B cell (primary cell): ENCODE measurements at regions not wholly inside any gene's neighbourhood (a gene's known extent, or its start where the extent isn't known, plus 50 kb on each side); places are given as distances from the start of the nearest gene placed in this dataset.

ENCODE experiments used
- ATAC-seq: fragments of 200-7000 bp; cut with Tn5 transposase; one replicate; pipeline ENCODE4 v1.10.0; 2021; ENCODE audit warnings: low read depth, mild to moderate bottlenecking, moderate number of reproducible peaks, moderate library complexity
- CTCF ChIA-PET: fragments of 350-600 bp; sonication (Branson Sonifier 250); formaldehyde crosslinking; loops from one replicate; lab custom pipeline; 2021; ENCODE audit warnings: antibody characterized with exemption, inconsistent platforms; lab: Charles Lee
- POLR2A ChIA-PET: fragments of 350-600 bp; sonication (Branson Sonifier 250); formaldehyde crosslinking; loops from one replicate; lab custom pipeline; 2021; ENCODE audit warnings: antibody characterized with exemption; lab: Charles Lee
- DNase-seq: peaks from one replicate; pipeline ENCODE4 v3.0.0; 2013
- H2AFZ ChIP-seq: 2 replicates; pipeline ENCODE4 v1.6.1; 2012; ENCODE audit warnings: mild to moderate bottlenecking, low read depth, low read length; ENCODE audit not compliant: insufficient read depth, poor library complexity, severe bottlenecking
- H3K27ac ChIP-seq, 2 donors: 1 replicate in 1 of 2; 2 replicates in 1 of 2; pipeline ENCODE4 v1.5.1; 2012 to 2013; ENCODE audit warnings: low read length in 2 of 2, mild to moderate bottlenecking in 2 of 2, moderate library complexity in 1 of 2
- H3K27me3 ChIP-seq, 4 experiments: fragments of 200-600 bp in 1 of 4; sonication (generic) in 1 of 4; replicated peaks in 1 of 4; 1 replicate in 2 of 4; 2 replicates in 2 of 4; pipeline versions ENCODE4 v1.6.1 to v1.7.0; 2013 to 2016; ENCODE audit warnings: low read length in 3 of 4, mild to moderate bottlenecking in 2 of 4, mixed read lengths in 1 of 4, moderate library complexity in 1 of 4; ENCODE audit not compliant: insufficient read depth in 4 of 4, control insufficient read depth in 3 of 4; ENCODE audit errors: control extremely low read depth in 1 of 4
- H3K36me3 ChIP-seq, 2 experiments: replicated peaks in 1 of 2; 1 replicate in 1 of 2; 2 replicates in 1 of 2; pipeline versions ENCODE4 v1.6.1 to v1.7.1; 2013; ENCODE audit warnings: low read length in 1 of 2; ENCODE audit not compliant: insufficient read depth in 2 of 2, control insufficient read depth in 1 of 2; ENCODE audit errors: control extremely low read depth in 1 of 2, extremely low read depth in 1 of 2
- H3K4me1 ChIP-seq, 2 donors: fragments of 200-600 bp in 1 of 2; sonication (generic) in 1 of 2; 1 replicate in 1 of 2; 2 replicates in 1 of 2; pipeline versions ENCODE4 v1.5.1 to v1.6.1; 2013 to 2017; ENCODE audit warnings: low read length in 2 of 2; ENCODE audit not compliant: control insufficient read depth in 2 of 2, insufficient read depth in 2 of 2
- H3K4me2 ChIP-seq: replicated peaks from 2 replicates; pipeline ENCODE3; 2012; ENCODE audit warnings: mild to moderate bottlenecking, low read depth, low read length; ENCODE audit not compliant: poor library complexity, severe bottlenecking
- H3K4me3 ChIP-seq, 5 experiments: fragments of 200-600 bp in 1 of 5; sonication (generic) in 1 of 5; 1 replicate in 3 of 5; 2 replicates in 2 of 5; pipeline versions ENCODE4 v1.5.1 to v1.7.0; 2011 to 2016; ENCODE audit warnings: low read length in 4 of 5, mild to moderate bottlenecking in 4 of 5, low read depth in 2 of 5, control low read depth in 1 of 5, moderate library complexity in 1 of 5; ENCODE audit not compliant: insufficient read depth in 1 of 5; ENCODE audit errors: control extremely low read depth in 1 of 5, extremely low read depth in 1 of 5
- H3K79me2 ChIP-seq: fragments of 200-600 bp; sonication (generic); one replicate; pipeline ENCODE4 v1.6.0; 2016; ENCODE audit warnings: low read length; ENCODE audit not compliant: control insufficient read depth, insufficient read depth
- H3K9ac ChIP-seq: fragments of 200-600 bp; sonication (generic); 2 replicates; pipeline ENCODE4 v1.6.1; 2017; ENCODE audit warnings: mild to moderate bottlenecking, low read length, moderate library complexity
- H3K9me3 ChIP-seq, 3 donors: one replicate each; pipeline versions ENCODE4 v1.6.1 to v1.7.1; 2013; ENCODE audit warnings: low read length in 2 of 3; ENCODE audit not compliant: control insufficient read depth in 2 of 3, insufficient read depth in 1 of 3; ENCODE audit errors: control extremely low read depth in 1 of 3
- H4K20me1 ChIP-seq: 2 replicates; pipeline ENCODE4 v1.6.0; 2012; ENCODE audit warnings: mild to moderate bottlenecking, low read length; ENCODE audit not compliant: insufficient read depth, control insufficient read depth, poor library complexity, severe bottlenecking
- H3K27ac Mint-ChIP-seq: one replicate; pipeline ENCODE4 v1.8.0; 2021; ENCODE audit warnings: mixed read lengths
- H3K27me3 Mint-ChIP-seq: one replicate; pipeline ENCODE4 v1.8.0; 2021; ENCODE audit warnings: mixed read lengths
- H3K4me1 Mint-ChIP-seq: one replicate; pipeline ENCODE4 v1.8.0; 2021; ENCODE audit warnings: mixed read lengths
- H3K4me3 Mint-ChIP-seq: one replicate; pipeline ENCODE4 v1.8.0; 2021; ENCODE audit warnings: mixed read lengths
- H3K9me3 Mint-ChIP-seq: one replicate; pipeline ENCODE4 v1.8.0; 2022; ENCODE audit warnings: mixed read lengths; ENCODE audit not compliant: insufficient read depth
- EZH2 ChIP-seq: IDR thresholded peaks from 2 replicates; pipeline ENCODE4 v1.6.1; 2012; ENCODE audit warnings: borderline replicate concordance, low read depth, mild to moderate bottlenecking, moderate library complexity, low read length; ENCODE audit not compliant: insufficient read depth, poor library complexity, severe bottlenecking
- WGBS: methylation state at CpG from one replicate; pipeline ENCODE4 v1.1.5; 2013; ENCODE audit warnings: missing lambda C conversion rate; ENCODE audit not compliant: insufficient coverage; 5-methylcytosine and 5-hydroxymethylcytosine counted together
- intact Hi-C: fragments of 100-400 bp; cut with micrococcal nuclease; formaldehyde crosslinking; loops from one replicate; pipeline ENCODE4 v1.10.0; 2022
- TF ChIP-seq, protein P1 (sequence below): fragments of 200-600 bp; IDR thresholded peaks from one replicate; pipeline ENCODE4 v1.8.0; 2022; ENCODE audit warnings: antibody characterized with exemption, mild to moderate bottlenecking

DNA sequence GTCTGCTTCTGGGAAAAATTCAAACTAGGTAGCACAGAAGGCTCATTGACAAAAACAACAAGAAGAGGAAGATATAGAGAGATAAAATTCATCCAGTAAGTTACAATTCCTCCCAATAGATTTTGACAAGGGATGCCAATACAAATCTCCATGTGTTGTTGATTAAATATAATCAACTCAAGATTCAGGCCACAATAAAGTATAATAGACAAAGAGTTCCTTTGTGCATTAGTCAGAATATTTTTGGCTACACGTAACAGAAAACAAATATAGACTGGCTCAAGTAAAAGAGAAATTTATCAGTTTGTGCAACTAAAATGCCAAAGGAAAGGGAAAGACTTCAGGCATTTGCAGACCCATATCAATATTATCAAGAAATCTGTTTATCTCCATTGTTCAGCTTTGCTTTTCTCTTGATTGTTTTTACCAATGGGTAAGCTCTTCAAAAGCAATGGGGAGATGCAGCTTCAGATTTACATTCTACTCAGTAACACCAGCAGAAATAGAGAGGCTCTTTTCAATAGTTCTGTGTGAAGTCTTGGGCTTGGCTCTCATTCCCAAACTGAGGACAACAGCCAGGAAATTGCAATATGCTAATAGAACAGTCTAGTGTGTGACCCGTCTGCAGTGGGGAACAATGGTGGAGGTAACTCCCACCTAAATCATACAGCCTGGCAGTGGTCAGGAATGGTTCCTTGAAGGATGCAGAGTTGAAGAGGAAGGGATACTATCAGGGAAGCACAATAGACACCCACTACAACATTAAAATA is 77.6 kb upstream of the PROK2 start:
- no peak overlapping the region for H3K27ac Mint-ChIP-seq

DNA sequence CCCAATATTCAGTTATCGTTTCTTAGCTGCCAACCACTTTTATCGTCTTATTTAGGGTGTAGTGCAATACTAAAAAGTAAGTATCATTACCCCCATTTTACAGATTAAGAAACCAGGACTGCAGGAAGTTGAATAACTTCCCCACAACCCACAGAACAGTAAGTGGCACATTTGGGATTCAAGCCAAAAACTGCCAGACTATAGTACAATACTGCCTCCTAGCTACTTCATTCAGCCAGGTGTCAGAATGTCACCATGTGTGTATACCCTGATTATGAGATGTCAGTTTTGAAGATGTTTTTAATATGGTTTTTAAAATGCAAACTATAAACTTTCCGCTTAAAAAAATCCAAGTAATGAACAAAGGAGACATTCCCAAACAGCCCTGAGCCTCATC is 74.2 kb upstream of the PROK2 start:
- Histone ChIP-seq H4K20me1 (no peaks in the 10 kb centered on the region), H3K4me3 (no peak overlapping the region), H3K27ac (no peak overlapping the region), H3K4me1 (no peaks in the 10 kb centered on the region), H2AFZ (no peak overlapping the region), H3K27me3 (peaks cover 0 to 48% (median 19%) of the 10 kb centered on the region in 4 experiments), H3K4me2 (no peak overlapping the region), H3K79me2 (no peaks in the 10 kb centered on the region), H3K9ac (no peak overlapping the region), H3K9me3 (peaks cover 0 to 16% (median 13%) of the 10 kb centered on the region in 3 donors), H3K36me3 (no peaks in the 10 kb centered on the region)
- no peak for TF ChIP-seq EZH2
- TF ChIP-seq, protein P1, sequence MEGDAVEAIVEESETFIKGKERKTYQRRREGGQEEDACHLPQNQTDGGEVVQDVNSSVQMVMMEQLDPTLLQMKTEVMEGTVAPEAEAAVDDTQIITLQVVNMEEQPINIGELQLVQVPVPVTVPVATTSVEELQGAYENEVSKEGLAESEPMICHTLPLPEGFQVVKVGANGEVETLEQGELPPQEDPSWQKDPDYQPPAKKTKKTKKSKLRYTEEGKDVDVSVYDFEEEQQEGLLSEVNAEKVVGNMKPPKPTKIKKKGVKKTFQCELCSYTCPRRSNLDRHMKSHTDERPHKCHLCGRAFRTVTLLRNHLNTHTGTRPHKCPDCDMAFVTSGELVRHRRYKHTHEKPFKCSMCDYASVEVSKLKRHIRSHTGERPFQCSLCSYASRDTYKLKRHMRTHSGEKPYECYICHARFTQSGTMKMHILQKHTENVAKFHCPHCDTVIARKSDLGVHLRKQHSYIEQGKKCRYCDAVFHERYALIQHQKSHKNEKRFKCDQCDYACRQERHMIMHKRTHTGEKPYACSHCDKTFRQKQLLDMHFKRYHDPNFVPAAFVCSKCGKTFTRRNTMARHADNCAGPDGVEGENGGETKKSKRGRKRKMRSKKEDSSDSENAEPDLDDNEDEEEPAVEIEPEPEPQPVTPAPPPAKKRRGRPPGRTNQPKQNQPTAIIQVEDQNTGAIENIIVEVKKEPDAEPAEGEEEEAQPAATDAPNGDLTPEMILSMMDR = no peak
- no peak for ATAC-seq
- Mint-ChIP-seq H3K9me3 (no peaks in the 10 kb centered on the region), H3K27ac (no peak overlapping the region), H3K27me3 (peaks cover 59% of the 10 kb centered on the region), H3K4me3 (no peak overlapping the region), H3K4me1 (no peaks in the 10 kb centered on the region)
- no peak for DNase-seq
- intact Hi-C loops = no loop called here
- POLR2A ChIA-PET = no interaction called here
- no CpG with 5 or more reads among the region's 3 CpGs for WGBS
- CTCF ChIA-PET = interaction anchor here (0.5 to 0.9 kb wide), 2 partner anchors 14 to 1309 kb away, joined by 3 read pairs; no protein-coding TSS in a partner anchor

More for the DNA sequence above, 77.6 kb upstream of the PROK2 start:
- Histone ChIP-seq H3K4me2 (no peak overlapping the region), H3K27ac (no peak overlapping the region), H2AFZ (no peak overlapping the region), H3K27me3 (peaks cover 0 to 48% (median 25%) of the 10 kb centered on the region in 4 experiments), H3K9me3 (peaks cover 0 to 16% (median 13%) of the 10 kb centered on the region in 3 donors), H4K20me1 (no peaks in the 10 kb centered on the region), H3K79me2 (no peaks in the 10 kb centered on the region), H3K4me1 (no peaks in the 10 kb centered on the region), H3K9ac (no peak overlapping the region), H3K36me3 (no peaks in the 10 kb centered on the region), H3K4me3 (no peak overlapping the region)
- Mint-ChIP-seq H3K9me3 (no peaks in the 10 kb centered on the region), H3K27me3 (peaks cover 72% of the 10 kb centered on the region), H3K4me3 (no peak overlapping the region), H3K4me1 (no peaks in the 10 kb centered on the region)
- ATAC-seq (no peak), DNase-seq (no peak)
- no CpG with 5 or more reads among the region's 2 CpGs for WGBS
- POLR2A ChIA-PET = no interaction called here
- intact Hi-C loops = no loop called here
- CTCF ChIA-PET = no interaction called here
- TF ChIP-seq, protein P1 = no peak
- no peak for TF ChIP-seq EZH2
